22Rv1 (cell line): ENCODE measurements at regions not wholly inside any gene's neighbourhood (a gene's known extent, or its start where the extent isn't known, plus 50 kb on each side); places are given as distances from the start of the nearest gene placed in this dataset.

Source experiments
- H3K27ac ChIP-seq: fragments of 450-650 bp; 2 replicates; pipeline ENCODE4 v1.5.1; 2017
- CTCF ChIP-seq: fragments of 450-650 bp; IDR thresholded peaks from 2 replicates; pipeline ENCODE4 v1.5.1; 2017; ENCODE audit warnings: mild to moderate bottlenecking
- ZFX ChIP-seq: fragments of 450-650 bp; IDR thresholded peaks from 2 replicates; pipeline ENCODE4 v1.6.1; 2017; ENCODE audit warnings: antibody characterized with exemption, borderline replicate concordance

GRCh38 chr2:144227427-144228105, 292.4 kb downstream of the ZEB2 start:
- TF ChIP-seq ZFX: no peak
- TF ChIP-seq CTCF: no peak
- H3K27ac ChIP-seq: no peak overlapping the region

GRCh38 chr2:144225076-144225475, 294.8 kb downstream of the ZEB2 start:
- TF ChIP-seq CTCF (no peak), ZFX (no peak)
- no peak overlapping the region for H3K27ac ChIP-seq

GRCh38 chr2:144224472-144224871, 295.4 kb downstream of the ZEB2 start:
- TF ChIP-seq ZFX (no peak), CTCF (no peak)
- H3K27ac ChIP-seq: no peak overlapping the region

GRCh38 chr2:144219979-144220378, 299.9 kb downstream of the ZEB2 start:
- TF ChIP-seq CTCF (no peak), ZFX (no peak)
- H3K27ac ChIP-seq: no peak overlapping the region

GRCh38 chr2:144217853-144218633, 301.9 kb downstream of the ZEB2 start:
- H3K27ac ChIP-seq: peak overlapping the region; percentile 58

GRCh38 chr2:144215701-144216675, 303.9 kb downstream of the ZEB2 start:
- TF ChIP-seq ZFX: no peak
- TF ChIP-seq CTCF: no peak
- no peak overlapping the region for H3K27ac ChIP-seq

More at GRCh38 chr2:144217853-144218633, 301.9 kb downstream of the ZEB2 start:
- TF ChIP-seq CTCF (no peak), ZFX (no peak)
